GM23338 (cell line): ENCODE measurements at regions not wholly inside any gene's neighbourhood (a gene's known extent, or its start where the extent isn't known, plus 50 kb on each side); places are given as distances from the start of the nearest gene placed in this dataset.

Experiments
- ATAC-seq: fragments of 200-7000 bp; cut with Tn5 transposase; 3 replicates; pipeline ENCODE4 v1.9.1; 2020
- DNase-seq: peaks from one replicate; pipeline ENCODE4 v3.0.0-alpha.2; 2015; ENCODE audit warnings: low spot score
- H2AFZ ChIP-seq: fragments of 200-600 bp; sonication (generic); 2 replicates; pipeline ENCODE4 v1.8.0; 2016; ENCODE audit warnings: antibody characterized with exemption, mild to moderate bottlenecking, moderate library complexity
- H3F3A ChIP-seq: fragments of 200-600 bp; sonication (generic); replicated peaks from 2 replicates; pipeline ENCODE4 v1.8.0; 2017; ENCODE audit warnings: antibody characterized with exemption, mixed run types, low read depth
- H3K27ac ChIP-seq: fragments of 200-600 bp; sonication (generic); 2 replicates; pipeline ENCODE4 v1.6.1; 2016; ENCODE audit warnings: low read depth
- H3K27me3 ChIP-seq: fragments of 200-600 bp; sonication (generic); 2 replicates; pipeline ENCODE4 v1.8.0; 2016; ENCODE audit warnings: mild to moderate bottlenecking, mixed run types, moderate library complexity; ENCODE audit not compliant: insufficient read depth
- H3K36me3 ChIP-seq: fragments of 200-600 bp; sonication (generic); 2 replicates; pipeline ENCODE4 v1.8.0; 2016; ENCODE audit warnings: mild to moderate bottlenecking; ENCODE audit not compliant: insufficient read depth
- H3K4me1 ChIP-seq: fragments of 200-600 bp; sonication (generic); 2 replicates; pipeline ENCODE4 v1.8.0; 2016; ENCODE audit warnings: mild to moderate bottlenecking, moderate library complexity; ENCODE audit not compliant: insufficient read depth
- H3K4me2 ChIP-seq: fragments of 200-600 bp; sonication (generic); 2 replicates; pipeline ENCODE4 v1.7.1; 2017; ENCODE audit warnings: mixed run types
- H3K4me3 ChIP-seq: fragments of 200-600 bp; sonication (generic); 2 replicates; pipeline ENCODE4 v1.6.1; 2016; ENCODE audit warnings: mixed run types
- H3K79me2 ChIP-seq: fragments of 200-600 bp; sonication (generic); replicated peaks from 2 replicates; pipeline ENCODE4 v1.8.0; 2017; ENCODE audit warnings: mild to moderate bottlenecking; ENCODE audit not compliant: insufficient read depth
- H3K9me2 ChIP-seq: fragments of 200-600 bp; sonication (generic); 2 replicates; pipeline ENCODE4 v1.8.0; 2017; ENCODE audit not compliant: insufficient read depth
- H4K20me1 ChIP-seq: fragments of 200-600 bp; sonication (generic); replicated peaks from 2 replicates; pipeline ENCODE4 v1.8.0; 2017; ENCODE audit warnings: mild to moderate bottlenecking; ENCODE audit not compliant: insufficient read depth
- H3K27ac Mint-ChIP-seq: 2 replicates; pipeline ENCODE4 v1.8.0; 2020; ENCODE audit warnings: inconsistent platforms, mild to moderate bottlenecking, moderate library complexity, mixed read lengths
- H3K27me3 Mint-ChIP-seq: 3 replicates; pipeline ENCODE4 v1.8.0; 2022; ENCODE audit warnings: low read depth, mild to moderate bottlenecking, moderate library complexity, mixed read lengths, inconsistent platforms; ENCODE audit not compliant: insufficient read depth, poor library complexity
- H3K36me3 Mint-ChIP-seq: 3 replicates; pipeline ENCODE4 v1.8.0; 2021; ENCODE audit warnings: low read depth, mild to moderate bottlenecking, inconsistent platforms, moderate library complexity, mixed read lengths
- H3K4me1 Mint-ChIP-seq: 3 replicates; pipeline ENCODE4 v1.8.0; 2020; ENCODE audit warnings: mild to moderate bottlenecking, inconsistent platforms, mixed read lengths
- H3K4me3 Mint-ChIP-seq: 3 replicates; pipeline ENCODE4 v1.8.0; 2021; ENCODE audit warnings: moderate library complexity, mild to moderate bottlenecking, inconsistent platforms, mixed read lengths
- H3K9me3 Mint-ChIP-seq: 3 replicates; pipeline ENCODE4 v1.8.0; 2020; ENCODE audit warnings: moderate library complexity, mild to moderate bottlenecking, inconsistent platforms, mixed read lengths
- CREB1 ChIP-seq: fragments of 250-450 bp; sonication (Bioruptor Pico); IDR thresholded peaks from 2 replicates; pipeline ENCODE4 v1.5.0; 2020; ENCODE audit warnings: low read depth, mild to moderate bottlenecking, moderate library complexity
- EZH2 ChIP-seq: fragments of 200-600 bp; sonication (generic); IDR thresholded peaks from one replicate; pipeline ENCODE4 v1.8.0; 2017; ENCODE audit warnings: antibody characterized with exemption, mild to moderate bottlenecking, low read depth; ENCODE audit not compliant: unreplicated experiment
- EZH2phosphoT487 ChIP-seq: fragments of 200-600 bp; sonication (generic); IDR thresholded peaks from one replicate; pipeline ENCODE4 v1.8.1; 2018; ENCODE audit warnings: antibody characterized with exemption; ENCODE audit not compliant: unreplicated experiment
- JUNB ChIP-seq: IDR thresholded peaks from one replicate; pipeline ENCODE4 v1.6.1; 2016; ENCODE audit warnings: antibody characterized with exemption; ENCODE audit not compliant: unreplicated experiment
- NANOG ChIP-seq: IDR thresholded peaks from 2 replicates; pipeline ENCODE4 v1.6.1; 2016; ENCODE audit warnings: antibody characterized with exemption, borderline replicate concordance
- POLR2AphosphoS5 ChIP-seq: IDR thresholded peaks from 2 replicates; pipeline ENCODE4 v1.6.1; 2016; ENCODE audit warnings: antibody characterized with exemption, low read depth
- STAT1 ChIP-seq: IDR thresholded peaks from one replicate; pipeline ENCODE4 v1.6.1; 2016; ENCODE audit warnings: antibody characterized with exemption; ENCODE audit not compliant: unreplicated experiment
- ZNF114 ChIP-seq: fragments of 250-450 bp; sonication (Bioruptor Pico); IDR thresholded peaks from 2 replicates; pipeline ENCODE4 v1.5.0; 2020; ENCODE audit warnings: mild to moderate bottlenecking, moderate library complexity
- ZNF331 ChIP-seq: fragments of 250-450 bp; sonication (Bioruptor Pico); IDR thresholded peaks from 2 replicates; pipeline ENCODE4 v1.5.0; 2020; ENCODE audit warnings: low read depth, mild to moderate bottlenecking, moderate library complexity
- TF ChIP-seq, protein P1 (sequence below), 2 experiments: fragments of 200-600 bp in 1 of 2; sonication (generic) in 1 of 2; conservative IDR thresholded peaks; 2 replicates each; pipeline versions ENCODE4 v1.5.1 to v1.6.1; 2016 to 2017; ENCODE audit warnings: antibody characterized with exemption in 2 of 2, low read depth in 2 of 2, mild to moderate bottlenecking in 2 of 2, moderate library complexity in 1 of 2
- TF ChIP-seq, protein P2 (sequence below): IDR thresholded peaks from one replicate; pipeline ENCODE4 v1.6.1; 2018; ENCODE audit warnings: antibody characterized with exemption; ENCODE audit not compliant: unreplicated experiment
- TF ChIP-seq, protein P3 (sequence below): fragments of 250-450 bp; sonication (Bioruptor Pico); IDR thresholded peaks from 2 replicates; pipeline ENCODE4 v1.5.0; 2020; ENCODE audit warnings: mild to moderate bottlenecking, moderate library complexity
- TF ChIP-seq, protein P4 (sequence below): IDR thresholded peaks from 2 replicates; pipeline ENCODE4 v1.6.1; 2016; ENCODE audit warnings: antibody characterized with exemption

DNA sequence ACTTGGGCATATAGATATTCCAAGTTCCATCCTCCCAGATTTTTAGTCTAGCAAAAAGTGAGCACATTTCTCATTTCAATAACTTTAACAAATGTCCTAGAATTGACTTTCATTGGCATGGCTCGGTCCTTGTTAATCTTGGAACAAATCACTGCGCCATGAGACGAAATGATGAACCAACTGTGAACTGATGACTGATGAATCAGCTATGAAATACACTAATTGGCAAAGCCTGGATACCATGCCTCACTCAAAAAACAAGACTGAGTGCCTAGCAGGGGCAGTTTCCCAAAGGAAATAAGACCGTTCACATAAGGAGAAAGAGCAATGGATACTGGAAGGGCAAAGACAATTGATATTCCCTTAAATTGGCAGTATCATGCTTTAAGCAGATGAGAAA, 248.6 kb upstream of the VEGFC start:
- H3F3A ChIP-seq: no peaks in the 10 kb centered on the region
- H3K27ac ChIP-seq: no peak overlapping the region
- no peaks in the 10 kb centered on the region for H3K36me3 ChIP-seq
- no peaks in the 10 kb centered on the region for H4K20me1 ChIP-seq
- H3K27me3 Mint-ChIP-seq: peaks cover 1% of the 10 kb centered on the region
- ATAC-seq (no peak), DNase-seq (no peak)
- no peaks in the 10 kb centered on the region for H3K27me3 ChIP-seq
- no peaks in the 10 kb centered on the region for H3K4me1 ChIP-seq
- no peaks in the 10 kb centered on the region for H3K9me2 ChIP-seq
- no peak overlapping the region for H2AFZ ChIP-seq
- no peak overlapping the region for H3K4me3 Mint-ChIP-seq
- no peak overlapping the region for H3K27ac Mint-ChIP-seq
- H3K9me3 Mint-ChIP-seq: no peaks in the 10 kb centered on the region; the same call in 2 of the 3 replicates
- H3K4me1 Mint-ChIP-seq: no peaks in the 10 kb centered on the region
- TF ChIP-seq JUNB: no peak
- TF ChIP-seq CREB1 (CRISPR knock-in tag): no peak
- TF ChIP-seq POLR2AphosphoS5: no peak
- no peak for TF ChIP-seq EZH2phosphoT487
- TF ChIP-seq STAT1: no peak
- TF ChIP-seq, protein P1, sequence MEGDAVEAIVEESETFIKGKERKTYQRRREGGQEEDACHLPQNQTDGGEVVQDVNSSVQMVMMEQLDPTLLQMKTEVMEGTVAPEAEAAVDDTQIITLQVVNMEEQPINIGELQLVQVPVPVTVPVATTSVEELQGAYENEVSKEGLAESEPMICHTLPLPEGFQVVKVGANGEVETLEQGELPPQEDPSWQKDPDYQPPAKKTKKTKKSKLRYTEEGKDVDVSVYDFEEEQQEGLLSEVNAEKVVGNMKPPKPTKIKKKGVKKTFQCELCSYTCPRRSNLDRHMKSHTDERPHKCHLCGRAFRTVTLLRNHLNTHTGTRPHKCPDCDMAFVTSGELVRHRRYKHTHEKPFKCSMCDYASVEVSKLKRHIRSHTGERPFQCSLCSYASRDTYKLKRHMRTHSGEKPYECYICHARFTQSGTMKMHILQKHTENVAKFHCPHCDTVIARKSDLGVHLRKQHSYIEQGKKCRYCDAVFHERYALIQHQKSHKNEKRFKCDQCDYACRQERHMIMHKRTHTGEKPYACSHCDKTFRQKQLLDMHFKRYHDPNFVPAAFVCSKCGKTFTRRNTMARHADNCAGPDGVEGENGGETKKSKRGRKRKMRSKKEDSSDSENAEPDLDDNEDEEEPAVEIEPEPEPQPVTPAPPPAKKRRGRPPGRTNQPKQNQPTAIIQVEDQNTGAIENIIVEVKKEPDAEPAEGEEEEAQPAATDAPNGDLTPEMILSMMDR (conservative IDR thresholded peaks at IDR 0.05; ENCODE audit: low read depth in 2 of 2): no peak
- TF ChIP-seq, protein P2, sequence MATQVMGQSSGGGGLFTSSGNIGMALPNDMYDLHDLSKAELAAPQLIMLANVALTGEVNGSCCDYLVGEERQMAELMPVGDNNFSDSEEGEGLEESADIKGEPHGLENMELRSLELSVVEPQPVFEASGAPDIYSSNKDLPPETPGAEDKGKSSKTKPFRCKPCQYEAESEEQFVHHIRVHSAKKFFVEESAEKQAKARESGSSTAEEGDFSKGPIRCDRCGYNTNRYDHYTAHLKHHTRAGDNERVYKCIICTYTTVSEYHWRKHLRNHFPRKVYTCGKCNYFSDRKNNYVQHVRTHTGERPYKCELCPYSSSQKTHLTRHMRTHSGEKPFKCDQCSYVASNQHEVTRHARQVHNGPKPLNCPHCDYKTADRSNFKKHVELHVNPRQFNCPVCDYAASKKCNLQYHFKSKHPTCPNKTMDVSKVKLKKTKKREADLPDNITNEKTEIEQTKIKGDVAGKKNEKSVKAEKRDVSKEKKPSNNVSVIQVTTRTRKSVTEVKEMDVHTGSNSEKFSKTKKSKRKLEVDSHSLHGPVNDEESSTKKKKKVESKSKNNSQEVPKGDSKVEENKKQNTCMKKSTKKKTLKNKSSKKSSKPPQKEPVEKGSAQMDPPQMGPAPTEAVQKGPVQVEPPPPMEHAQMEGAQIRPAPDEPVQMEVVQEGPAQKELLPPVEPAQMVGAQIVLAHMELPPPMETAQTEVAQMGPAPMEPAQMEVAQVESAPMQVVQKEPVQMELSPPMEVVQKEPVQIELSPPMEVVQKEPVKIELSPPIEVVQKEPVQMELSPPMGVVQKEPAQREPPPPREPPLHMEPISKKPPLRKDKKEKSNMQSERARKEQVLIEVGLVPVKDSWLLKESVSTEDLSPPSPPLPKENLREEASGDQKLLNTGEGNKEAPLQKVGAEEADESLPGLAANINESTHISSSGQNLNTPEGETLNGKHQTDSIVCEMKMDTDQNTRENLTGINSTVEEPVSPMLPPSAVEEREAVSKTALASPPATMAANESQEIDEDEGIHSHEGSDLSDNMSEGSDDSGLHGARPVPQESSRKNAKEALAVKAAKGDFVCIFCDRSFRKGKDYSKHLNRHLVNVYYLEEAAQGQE: no peak
- TF ChIP-seq, protein P3, sequence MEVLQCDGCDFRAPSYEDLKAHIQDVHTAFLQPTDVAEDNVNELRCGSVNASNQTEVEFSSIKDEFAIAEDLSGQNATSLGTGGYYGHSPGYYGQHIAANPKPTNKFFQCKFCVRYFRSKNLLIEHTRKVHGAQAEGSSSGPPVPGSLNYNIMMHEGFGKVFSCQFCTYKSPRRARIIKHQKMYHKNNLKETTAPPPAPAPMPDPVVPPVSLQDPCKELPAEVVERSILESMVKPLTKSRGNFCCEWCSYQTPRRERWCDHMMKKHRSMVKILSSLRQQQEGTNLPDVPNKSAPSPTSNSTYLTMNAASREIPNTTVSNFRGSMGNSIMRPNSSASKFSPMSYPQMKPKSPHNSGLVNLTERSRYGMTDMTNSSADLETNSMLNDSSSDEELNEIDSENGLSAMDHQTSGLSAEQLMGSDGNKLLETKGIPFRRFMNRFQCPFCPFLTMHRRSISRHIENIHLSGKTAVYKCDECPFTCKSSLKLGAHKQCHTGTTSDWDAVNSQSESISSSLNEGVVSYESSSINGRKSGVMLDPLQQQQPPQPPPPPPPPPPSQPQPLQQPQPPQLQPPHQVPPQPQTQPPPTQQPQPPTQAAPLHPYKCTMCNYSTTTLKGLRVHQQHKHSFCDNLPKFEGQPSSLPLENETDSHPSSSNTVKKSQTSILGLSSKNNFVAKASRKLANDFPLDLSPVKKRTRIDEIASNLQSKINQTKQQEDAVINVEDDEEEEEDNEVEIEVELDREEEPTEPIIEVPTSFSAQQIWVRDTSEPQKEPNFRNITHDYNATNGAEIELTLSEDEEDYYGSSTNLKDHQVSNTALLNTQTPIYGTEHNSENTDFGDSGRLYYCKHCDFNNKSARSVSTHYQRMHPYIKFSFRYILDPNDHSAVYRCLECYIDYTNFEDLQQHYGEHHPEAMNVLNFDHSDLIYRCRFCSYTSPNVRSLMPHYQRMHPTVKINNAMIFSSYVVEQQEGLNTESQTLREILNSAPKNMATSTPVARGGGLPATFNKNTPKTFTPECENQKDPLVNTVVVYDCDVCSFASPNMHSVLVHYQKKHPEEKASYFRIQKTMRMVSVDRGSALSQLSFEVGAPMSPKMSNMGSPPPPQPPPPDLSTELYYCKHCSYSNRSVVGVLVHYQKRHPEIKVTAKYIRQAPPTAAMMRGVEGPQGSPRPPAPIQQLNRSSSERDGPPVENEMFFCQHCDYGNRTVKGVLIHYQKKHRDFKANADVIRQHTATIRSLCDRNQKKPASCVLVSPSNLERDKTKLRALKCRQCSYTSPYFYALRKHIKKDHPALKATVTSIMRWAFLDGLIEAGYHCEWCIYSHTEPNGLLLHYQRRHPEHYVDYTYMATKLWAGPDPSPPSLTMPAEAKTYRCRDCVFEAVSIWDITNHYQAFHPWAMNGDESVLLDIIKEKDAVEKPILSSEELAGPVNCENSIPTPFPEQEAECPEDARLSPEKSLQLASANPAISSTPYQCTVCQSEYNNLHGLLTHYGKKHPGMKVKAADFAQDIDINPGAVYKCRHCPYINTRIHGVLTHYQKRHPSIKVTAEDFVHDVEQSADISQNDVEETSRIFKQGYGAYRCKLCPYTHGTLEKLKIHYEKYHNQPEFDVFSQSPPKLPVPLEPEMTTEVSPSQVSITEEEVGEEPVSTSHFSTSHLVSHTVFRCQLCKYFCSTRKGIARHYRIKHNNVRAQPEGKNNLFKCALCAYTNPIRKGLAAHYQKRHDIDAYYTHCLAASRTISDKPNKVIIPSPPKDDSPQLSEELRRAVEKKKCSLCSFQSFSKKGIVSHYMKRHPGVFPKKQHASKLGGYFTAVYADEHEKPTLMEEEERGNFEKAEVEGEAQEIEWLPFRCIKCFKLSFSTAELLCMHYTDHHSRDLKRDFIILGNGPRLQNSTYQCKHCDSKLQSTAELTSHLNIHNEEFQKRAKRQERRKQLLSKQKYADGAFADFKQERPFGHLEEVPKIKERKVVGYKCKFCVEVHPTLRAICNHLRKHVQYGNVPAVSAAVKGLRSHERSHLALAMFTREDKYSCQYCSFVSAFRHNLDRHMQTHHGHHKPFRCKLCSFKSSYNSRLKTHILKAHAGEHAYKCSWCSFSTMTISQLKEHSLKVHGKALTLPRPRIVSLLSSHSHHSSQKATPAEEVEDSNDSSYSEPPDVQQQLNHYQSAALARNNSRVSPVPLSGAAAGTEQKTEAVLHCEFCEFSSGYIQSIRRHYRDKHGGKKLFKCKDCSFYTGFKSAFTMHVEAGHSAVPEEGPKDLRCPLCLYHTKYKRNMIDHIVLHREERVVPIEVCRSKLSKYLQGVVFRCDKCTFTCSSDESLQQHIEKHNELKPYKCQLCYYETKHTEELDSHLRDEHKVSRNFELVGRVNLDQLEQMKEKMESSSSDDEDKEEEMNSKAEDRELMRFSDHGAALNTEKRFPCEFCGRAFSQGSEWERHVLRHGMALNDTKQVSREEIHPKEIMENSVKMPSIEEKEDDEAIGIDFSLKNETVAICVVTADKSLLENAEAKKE: no peak
- no peak for TF ChIP-seq ZNF331 (CRISPR knock-in tag)
- no peak for TF ChIP-seq EZH2
- TF ChIP-seq ZNF114 (CRISPR knock-in tag): no peak
- TF ChIP-seq, protein P4, sequence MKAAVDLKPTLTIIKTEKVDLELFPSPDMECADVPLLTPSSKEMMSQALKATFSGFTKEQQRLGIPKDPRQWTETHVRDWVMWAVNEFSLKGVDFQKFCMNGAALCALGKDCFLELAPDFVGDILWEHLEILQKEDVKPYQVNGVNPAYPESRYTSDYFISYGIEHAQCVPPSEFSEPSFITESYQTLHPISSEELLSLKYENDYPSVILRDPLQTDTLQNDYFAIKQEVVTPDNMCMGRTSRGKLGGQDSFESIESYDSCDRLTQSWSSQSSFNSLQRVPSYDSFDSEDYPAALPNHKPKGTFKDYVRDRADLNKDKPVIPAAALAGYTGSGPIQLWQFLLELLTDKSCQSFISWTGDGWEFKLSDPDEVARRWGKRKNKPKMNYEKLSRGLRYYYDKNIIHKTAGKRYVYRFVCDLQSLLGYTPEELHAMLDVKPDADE: no peak
- no peak for TF ChIP-seq NANOG
- no peaks in the 10 kb centered on the region for H3K79me2 ChIP-seq
- H3K4me2 ChIP-seq: no peak overlapping the region
- no peak overlapping the region for H3K4me3 ChIP-seq
- no peaks in the 10 kb centered on the region for H3K36me3 Mint-ChIP-seq
